IPS-15b (cell line): ENCODE measurements at regions not wholly inside any gene's neighbourhood (a gene's known extent, or its start where the extent isn't known, plus 50 kb on each side); places are given as distances from the start of the nearest gene placed in this dataset.
"Not testable (repeated sequence)": the region's sequence is repeated elsewhere in the genome, so short reads cannot be mapped to it uniquely, and the experiment has no call there.

Experiments used
- H3K27me3 ChIP-seq: one replicate; pipeline ENCODE4 v1.6.1; 2013; ENCODE audit warnings: low read length; ENCODE audit not compliant: control insufficient read depth, insufficient read depth
- H3K36me3 ChIP-seq: one replicate; pipeline ENCODE4 v1.6.1; 2013; ENCODE audit warnings: low read length; ENCODE audit not compliant: control insufficient read depth, insufficient read depth
- H3K4me1 ChIP-seq: one replicate; pipeline ENCODE4 v1.6.1; 2013; ENCODE audit warnings: mild to moderate bottlenecking, low read length; ENCODE audit not compliant: control insufficient read depth, insufficient read depth
- H3K4me3 ChIP-seq: one replicate; pipeline ENCODE4 v1.5.1; 2013; ENCODE audit warnings: low read depth, low read length
- H3K9ac ChIP-seq: one replicate; pipeline ENCODE4 v1.6.1; 2013; ENCODE audit warnings: low read depth, mild to moderate bottlenecking, low read length
- H3K9me3 ChIP-seq: one replicate; pipeline ENCODE4 v1.6.1; 2013; ENCODE audit warnings: mild to moderate bottlenecking, low read length; ENCODE audit not compliant: control insufficient read depth, insufficient read depth

DNA sequence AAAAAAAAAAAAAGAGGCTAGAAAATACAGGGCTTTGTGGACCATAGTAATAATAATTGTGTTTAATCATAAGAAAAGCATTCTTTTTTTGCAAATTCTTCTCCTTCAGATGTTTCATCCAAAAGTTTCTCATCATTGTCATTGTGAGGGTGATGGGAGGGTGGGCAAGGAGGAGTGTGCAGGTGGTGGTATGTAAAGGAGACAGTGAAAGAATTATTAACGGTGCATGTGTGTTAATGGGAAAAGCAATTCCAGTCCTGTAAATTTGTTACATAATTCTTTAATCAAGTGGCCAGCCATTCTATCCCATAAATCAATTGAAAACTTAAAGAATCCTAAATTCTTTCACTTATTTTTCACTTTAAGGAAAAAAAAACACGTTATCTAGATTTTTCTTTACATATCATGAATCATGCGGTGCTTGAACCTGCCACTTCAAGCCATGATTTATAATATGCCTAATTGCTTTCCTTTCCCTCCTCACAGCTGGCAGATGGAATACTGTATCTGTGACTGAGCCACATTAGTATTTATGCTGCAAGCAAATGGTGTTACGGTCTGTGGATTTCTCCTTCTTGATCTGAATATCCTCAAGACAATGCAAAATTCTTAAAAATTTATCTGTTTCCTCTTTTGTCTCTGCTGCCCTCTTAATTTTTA lies 318.5 kb downstream of the JRKL start:
- H3K36me3 ChIP-seq, result no peaks in the 10 kb centered on the region
- H3K9ac ChIP-seq, result no peak overlapping the region
- no peaks in the 10 kb centered on the region for H3K4me1 ChIP-seq
- no peaks in the 10 kb centered on the region for H3K27me3 ChIP-seq
- no peaks in the 10 kb centered on the region for H3K9me3 ChIP-seq
- H3K4me3 ChIP-seq, result no peak overlapping the region

DNA sequence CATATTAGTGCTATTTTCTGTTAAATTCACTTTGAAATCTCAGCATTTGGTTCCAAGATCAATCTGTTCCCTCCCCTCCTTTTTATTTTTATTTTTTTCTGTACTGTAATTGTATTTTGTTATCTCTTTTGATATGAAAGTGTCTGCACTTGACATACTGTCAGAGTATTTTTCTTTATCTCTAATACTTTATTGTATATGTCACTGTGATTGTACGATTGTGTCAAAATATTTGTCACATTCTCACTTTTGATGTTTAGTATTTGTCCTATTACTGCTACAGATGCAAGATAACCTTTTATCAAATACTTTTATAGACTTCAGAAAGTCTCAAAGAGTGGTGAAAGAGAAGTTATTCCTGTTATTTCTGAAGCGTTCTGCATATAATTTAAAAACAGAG lies 323.5 kb downstream of the JRKL start:
- Histone ChIP-seq H3K4me3 (no peak overlapping the region), H3K36me3 (no peaks in the 10 kb centered on the region), H3K27me3 (no peaks in the 10 kb centered on the region), H3K9me3 (no peaks in the 10 kb centered on the region), H3K4me1 (no peaks in the 10 kb centered on the region), H3K9ac (no peak overlapping the region)

DNA sequence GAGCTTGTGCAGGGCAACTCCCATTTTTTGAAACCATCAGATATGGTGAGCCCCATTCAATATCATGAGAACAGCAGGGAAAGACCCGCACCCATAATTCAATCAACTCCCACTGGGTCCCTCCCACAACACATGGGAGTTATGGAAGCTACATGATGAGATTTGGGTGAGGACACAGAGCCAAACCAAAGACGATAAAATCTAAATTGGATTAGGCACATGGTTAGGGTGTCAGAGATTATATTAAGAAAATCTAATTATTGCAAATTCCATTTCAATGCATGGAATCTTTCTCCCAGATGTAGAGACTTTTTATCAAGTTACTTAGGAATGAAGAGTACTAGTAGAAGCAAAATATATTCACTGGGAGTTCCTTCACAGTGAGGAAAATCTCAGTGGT lies 324.9 kb downstream of the JRKL start:
- H3K9ac ChIP-seq, result no peak overlapping the region
- no peak overlapping the region for H3K4me3 ChIP-seq
- no peaks in the 10 kb centered on the region for H3K4me1 ChIP-seq
- no peaks in the 10 kb centered on the region for H3K36me3 ChIP-seq
- H3K9me3 ChIP-seq, result no peaks in the 10 kb centered on the region
- H3K27me3 ChIP-seq, result no peaks in the 10 kb centered on the region

GRCh38 chr11:96715208-96715607 lies 325.4 kb downstream of the JRKL start:
- Histone ChIP-seq H3K4me3 (no peak overlapping the region), H3K4me1 (no peaks in the 10 kb centered on the region), H3K9ac (no peak overlapping the region), H3K9me3 (no peaks in the 10 kb centered on the region), H3K36me3 (no peaks in the 10 kb centered on the region), H3K27me3 (no peaks in the 10 kb centered on the region)

DNA sequence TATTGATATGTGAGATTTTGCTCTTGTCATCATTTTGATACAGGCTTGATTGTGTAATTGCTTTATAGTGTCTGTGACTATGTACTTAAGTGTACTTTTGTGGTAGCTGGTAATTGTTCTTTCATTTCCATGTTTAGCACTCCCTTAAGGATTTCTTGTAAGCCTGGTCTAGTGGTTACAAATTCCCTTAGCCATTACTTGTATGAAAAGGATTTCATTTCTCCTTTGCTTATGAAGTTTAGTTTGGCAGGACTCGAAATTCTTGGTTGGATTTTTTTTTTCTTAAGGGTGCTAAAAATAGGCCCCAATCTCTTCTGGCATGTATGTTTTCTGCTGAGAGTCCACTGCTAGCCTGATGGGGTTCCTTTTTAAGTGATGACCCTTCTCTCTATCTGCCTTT lies 346.8 kb downstream of the JRKL start:
- Histone ChIP-seq H3K9me3 (no peaks in the 10 kb centered on the region), H3K4me3 (no peak overlapping the region), H3K9ac (no peak overlapping the region), H3K27me3 (no peaks in the 10 kb centered on the region), H3K36me3 (no peaks in the 10 kb centered on the region), H3K4me1 (no peaks in the 10 kb centered on the region)

GRCh38 chr11:96738311-96738710 lies 348.5 kb downstream of the JRKL start:
- Histone ChIP-seq H3K36me3 (no peaks in the 10 kb centered on the region), H3K4me3 (no peak overlapping the region), H3K27me3 (no peaks in the 10 kb centered on the region), H3K9me3 (no peaks in the 10 kb centered on the region), H3K9ac (no peak overlapping the region), H3K4me1 (no peaks in the 10 kb centered on the region)

- Histone ChIP-seq H3K9ac (no peak overlapping the region), H3K4me3 (no peak overlapping the region), H3K4me1 (no peaks in the 10 kb centered on the region), H3K36me3 (no peaks in the 10 kb centered on the region), H3K9me3 (no peaks in the 10 kb centered on the region), H3K27me3 (no peaks in the 10 kb centered on the region)
Measured at GRCh38 chr11:96741068-96741467, 351.3 kb downstream of the JRKL start.

- Histone ChIP-seq H3K36me3 (no peaks in the 10 kb centered on the region), H3K27me3 (no peaks in the 10 kb centered on the region), H3K9ac (no peak overlapping the region), H3K4me3 (no peak overlapping the region), H3K4me1 (no peaks in the 10 kb centered on the region), H3K9me3 (no peaks in the 10 kb centered on the region)
Measured at GRCh38 chr11:96744697-96745096, 354.9 kb downstream of the JRKL start.

DNA sequence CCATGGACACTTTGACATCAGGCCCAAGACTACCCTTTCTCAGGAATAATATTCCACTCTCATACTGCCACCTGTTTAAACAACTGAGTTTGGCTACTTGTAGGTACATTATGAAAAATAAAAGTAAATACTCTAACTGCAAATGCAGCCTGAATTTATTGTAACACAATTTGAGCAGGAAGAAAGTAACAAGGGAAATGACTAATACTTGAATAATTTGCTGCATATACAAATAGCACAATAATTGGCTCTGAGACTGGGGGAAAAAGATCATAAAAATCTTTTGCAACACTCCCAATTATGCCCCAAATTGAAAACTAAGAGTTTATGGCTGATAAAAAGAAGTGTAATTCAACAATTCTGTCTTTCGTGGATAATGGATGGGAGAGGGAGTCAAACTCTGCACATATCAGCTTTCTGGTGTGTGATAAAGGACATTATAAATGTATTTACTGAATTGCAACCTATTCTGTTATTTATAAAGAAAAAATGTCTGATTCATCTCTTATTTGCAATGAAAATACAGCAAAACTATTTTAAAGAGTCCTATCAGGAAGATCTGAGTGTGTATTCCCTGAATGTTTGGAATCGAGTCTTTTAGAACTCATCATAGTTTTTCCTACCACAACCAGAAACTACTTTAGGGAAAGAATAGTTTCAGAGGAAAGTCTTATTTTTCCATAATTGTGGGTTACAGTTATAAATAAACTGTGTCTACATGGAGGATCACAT lies 359.0 kb downstream of the JRKL start:
- no peaks in the 10 kb centered on the region for H3K36me3 ChIP-seq
- H3K27me3 ChIP-seq, result no peaks in the 10 kb centered on the region
- no peaks in the 10 kb centered on the region for H3K9me3 ChIP-seq
- no peak overlapping the region for H3K4me3 ChIP-seq
- H3K4me1 ChIP-seq, result no peaks in the 10 kb centered on the region
- H3K9ac ChIP-seq, result no peak overlapping the region

GRCh38 chr11:96751807-96752206 lies 362.0 kb downstream of the JRKL start:
- H3K27me3 ChIP-seq, H3K4me3 ChIP-seq, H3K9me3 ChIP-seq, H3K9ac ChIP-seq, H3K4me1 ChIP-seq, H3K36me3 ChIP-seq: not testable (repeated sequence)

GRCh38 chr11:96752221-96752620 lies 362.4 kb downstream of the JRKL start:
- Histone ChIP-seq H3K4me1 (no peaks in the 10 kb centered on the region), H3K4me3 (no peak overlapping the region), H3K9ac (no peak overlapping the region)

DNA sequence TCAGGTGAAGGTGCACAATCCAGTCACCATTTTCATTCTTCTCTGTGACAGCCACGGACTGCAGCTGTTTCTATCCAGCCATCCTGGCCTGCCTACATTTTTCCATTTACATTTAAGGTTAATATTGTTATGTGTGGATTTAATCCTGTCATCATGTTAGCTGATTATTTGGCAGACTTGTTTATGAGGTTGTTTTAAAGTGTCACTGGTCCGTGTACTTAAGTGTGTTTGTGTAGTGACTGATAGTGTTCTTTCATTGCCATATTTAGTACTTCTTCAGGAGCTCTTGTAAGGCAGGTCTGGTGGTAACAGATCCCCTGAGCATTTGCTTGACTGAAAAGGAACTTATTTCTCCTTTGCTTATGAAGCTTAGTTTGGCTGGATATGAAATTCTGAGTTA lies 364.2 kb downstream of the JRKL start:
- no peak overlapping the region for H3K4me3 ChIP-seq
- H3K36me3 ChIP-seq, result no peaks in the 10 kb centered on the region
- no peak overlapping the region for H3K9ac ChIP-seq
- H3K4me1 ChIP-seq, result no peaks in the 10 kb centered on the region
- no peaks in the 10 kb centered on the region for H3K9me3 ChIP-seq
- H3K27me3 ChIP-seq, result no peaks in the 10 kb centered on the region

More at GRCh38 chr11:96752221-96752620, 362.4 kb downstream of the JRKL start:
- Histone ChIP-seq H3K9me3 (no peaks in the 10 kb centered on the region), H3K27me3 (no peaks in the 10 kb centered on the region), H3K36me3 (no peaks in the 10 kb centered on the region)
